Thymus (tissue), 11 donors: ENCODE measurements at regions not wholly inside any gene's neighbourhood (a gene's known extent, or its start where the extent isn't known, plus 50 kb on each side); places are given as distances from the start of the nearest gene placed in this dataset.

Source experiments
- DNase-seq, 9 donors: peaks; one replicate each; pipeline ENCODE4 v3.0.0-alpha.2; 2013; ENCODE audit warnings: low spot score in 9 of 9, low read depth in 6 of 9, missing footprints in 1 of 9
- H3K27ac ChIP-seq, 2 donors: one replicate each; pipeline ENCODE4 v1.5.1; 2013; ENCODE audit warnings: control low read depth in 1 of 2, low read depth in 1 of 2, low read length in 1 of 2, mild to moderate bottlenecking in 1 of 2, moderate library complexity in 1 of 2
- H3K27me3 ChIP-seq, 2 donors: one replicate each; pipeline ENCODE4 v1.5.1; 2013; ENCODE audit warnings: low read length in 1 of 2; ENCODE audit not compliant: control insufficient read depth in 2 of 2, insufficient read depth in 1 of 2
- H3K36me3 ChIP-seq, 2 donors: one replicate each; pipeline ENCODE4 v1.5.1; 2013; ENCODE audit warnings: low read length in 1 of 2, mild to moderate bottlenecking in 1 of 2, moderate library complexity in 1 of 2; ENCODE audit not compliant: control insufficient read depth in 2 of 2, insufficient read depth in 2 of 2
- H3K4me1 ChIP-seq, 2 donors: one replicate each; pipeline ENCODE4 v1.5.1; 2013; ENCODE audit warnings: low read length in 2 of 2; ENCODE audit not compliant: control insufficient read depth in 2 of 2, insufficient read depth in 2 of 2
- H3K4me3 ChIP-seq, 2 donors: one replicate each; pipeline ENCODE4 v1.5.1; 2013; ENCODE audit warnings: low read length in 2 of 2, control low read depth in 1 of 2, mild to moderate bottlenecking in 1 of 2
- H3K9me3 ChIP-seq, 2 donors: one replicate each; pipeline ENCODE4 v1.5.1; 2013; ENCODE audit warnings: low read length in 1 of 2, mild to moderate bottlenecking in 1 of 2; ENCODE audit not compliant: control insufficient read depth in 2 of 2, insufficient read depth in 1 of 2
- WGBS: extraction: QIAGEN DNeasy Blood & Tissue Kit; methylation state at CpG from one replicate; pipeline ENCODE4 v1.1.7; 2013; 5-methylcytosine and 5-hydroxymethylcytosine counted together
- donor health status: healthy.

- no peak for DNase-seq
- no peaks in the 10 kb centered on the region for H3K36me3 ChIP-seq
- no peak overlapping the region for H3K4me3 ChIP-seq
- H3K4me1 ChIP-seq, result no peaks in the 10 kb centered on the region
- peaks cover 0 to 2% of the 10 kb centered on the region in 2 donors for H3K27me3 ChIP-seq
- no peaks in the 10 kb centered on the region for H3K9me3 ChIP-seq
- H3K27ac ChIP-seq, result no peak overlapping the region
- WGBS, result 91% methylated on average over 5 of the region's 5 CpGs
Observed at GRCh38 chr17:51347851-51348584, 87.7 kb downstream of the UTP18 start.

- Histone ChIP-seq H3K4me3 (no peak overlapping the region), H3K36me3 (no peaks in the 10 kb centered on the region), H3K27ac (no peak overlapping the region), H3K27me3 (peaks cover 0 to 4% of the 10 kb centered on the region in 2 donors), H3K4me1 (no peaks in the 10 kb centered on the region), H3K9me3 (no peaks in the 10 kb centered on the region)
- DNase-seq, result no peak
- WGBS, result 94% methylated on average over 6 of the region's 6 CpGs
Observed at GRCh38 chr17:51351080-51351479, 90.7 kb downstream of the UTP18 start.

GRCh38 chr17:51351890-51352289 is 91.5 kb downstream of the UTP18 start:
- Histone ChIP-seq H3K4me1 (no peaks in the 10 kb centered on the region), H3K4me3 (no peak overlapping the region), H3K36me3 (no peaks in the 10 kb centered on the region), H3K27me3 (peaks cover 0 to 4% of the 10 kb centered on the region in 2 donors), H3K9me3 (no peaks in the 10 kb centered on the region), H3K27ac (no peak overlapping the region)
- WGBS, result 91% methylated on average over 3 of the region's 3 CpGs
- DNase-seq, result no peak

- Histone ChIP-seq H3K27ac (no peak overlapping the region), H3K36me3 (no peaks in the 10 kb centered on the region), H3K4me3 (no peak overlapping the region), H3K9me3 (no peaks in the 10 kb centered on the region), H3K4me1 (no peaks in the 10 kb centered on the region), H3K27me3 (peaks cover 0 to 4% of the 10 kb centered on the region in 2 donors)
- DNase-seq, result no peak
- 75% methylated on average over 1 of the region's 1 CpG for WGBS
Observed at GRCh38 chr17:51352798-51353197, 92.5 kb downstream of the UTP18 start.

GRCh38 chr17:51353296-51353695 is 93.0 kb downstream of the UTP18 start:
- WGBS, result 77% methylated on average over 4 of the region's 4 CpGs
- Histone ChIP-seq H3K27ac (no peak overlapping the region), H3K4me3 (no peak overlapping the region), H3K27me3 (peaks cover 0 to 4% of the 10 kb centered on the region in 2 donors), H3K4me1 (no peaks in the 10 kb centered on the region), H3K36me3 (no peaks in the 10 kb centered on the region), H3K9me3 (no peaks in the 10 kb centered on the region)
- DNase-seq, result no peak

GRCh38 chr17:51354936-51355335 is 94.6 kb downstream of the UTP18 start:
- Histone ChIP-seq H3K4me3 (no peak overlapping the region), H3K27ac (no peak overlapping the region), H3K27me3 (peaks cover 0 to 2% of the 10 kb centered on the region in 2 donors), H3K36me3 (no peaks in the 10 kb centered on the region), H3K4me1 (no peaks in the 10 kb centered on the region), H3K9me3 (no peaks in the 10 kb centered on the region)
- WGBS, result 86% methylated on average over 2 of the region's 2 CpGs
- DNase-seq, result no peak

GRCh38 chr17:51355441-51356410 is 95.4 kb downstream of the UTP18 start:
- H3K27me3 ChIP-seq, result peaks cover 0 to 2% of the 10 kb centered on the region in 2 donors
- no peak overlapping the region for H3K27ac ChIP-seq
- no peak overlapping the region for H3K4me3 ChIP-seq
- no peaks in the 10 kb centered on the region for H3K9me3 ChIP-seq
- no peaks in the 10 kb centered on the region for H3K4me1 ChIP-seq
- no peak for DNase-seq
- WGBS, result 81% methylated on average over 18 of the region's 18 CpGs
- H3K36me3 ChIP-seq, result no peaks in the 10 kb centered on the region

- Histone ChIP-seq H3K4me3 (no peak overlapping the region), H3K36me3 (no peaks in the 10 kb centered on the region), H3K4me1 (no peaks in the 10 kb centered on the region), H3K27ac (no peak overlapping the region), H3K9me3 (no peaks in the 10 kb centered on the region), H3K27me3 (no peaks in the 10 kb centered on the region)
- no peak for DNase-seq
- WGBS, result 96% methylated on average over 4 of the region's 4 CpGs
Observed at GRCh38 chr17:51359055-51359454, 98.7 kb downstream of the UTP18 start.
